ENCODE measurements at regions not wholly inside any gene's neighbourhood (a gene's known extent, or its start where the extent isn't known, plus 50 kb on each side); places are given as distances from the start of the nearest gene placed in this dataset.

DNA sequence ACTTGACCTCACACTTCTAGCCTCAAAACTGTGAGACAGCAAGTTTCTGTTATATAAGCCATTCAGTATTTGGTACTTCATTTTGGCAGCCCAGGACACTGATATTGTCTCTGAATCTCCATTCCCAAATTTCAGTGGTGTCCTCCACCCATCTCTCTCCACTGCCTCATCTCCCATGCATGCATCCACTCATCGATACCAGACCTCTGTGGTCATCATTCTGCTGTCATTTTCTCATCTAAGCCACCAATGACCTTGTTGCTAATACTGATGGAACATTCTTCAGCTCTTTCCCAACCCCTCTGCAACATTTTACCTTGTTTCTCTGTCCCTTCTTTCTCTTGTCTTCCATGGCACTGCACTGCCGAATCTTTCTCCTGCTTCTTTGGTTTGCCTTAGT, 221.8 kb downstream of the SNX18 start:
- DNase-seq: no peak

DNA sequence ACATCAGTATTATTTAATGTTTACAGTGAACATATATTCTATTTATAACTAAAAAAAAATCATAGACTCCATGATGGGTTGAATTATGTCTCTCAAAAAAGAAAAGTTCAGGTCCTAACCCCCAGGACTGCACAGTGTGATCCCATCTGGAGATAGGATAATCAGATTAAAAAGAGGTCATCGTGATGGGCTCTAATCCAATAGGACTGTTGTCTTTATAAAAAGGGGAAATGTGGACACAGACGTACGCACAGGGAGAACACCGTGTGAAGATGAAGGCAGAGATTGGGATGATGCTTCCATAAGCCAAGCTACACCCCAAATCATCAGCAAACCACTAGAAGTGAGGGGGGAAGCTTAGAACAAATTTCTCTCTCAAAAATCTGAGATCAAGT, 221.4 kb downstream of the SNX18 start:
- DNase-seq: no peak

DNA sequence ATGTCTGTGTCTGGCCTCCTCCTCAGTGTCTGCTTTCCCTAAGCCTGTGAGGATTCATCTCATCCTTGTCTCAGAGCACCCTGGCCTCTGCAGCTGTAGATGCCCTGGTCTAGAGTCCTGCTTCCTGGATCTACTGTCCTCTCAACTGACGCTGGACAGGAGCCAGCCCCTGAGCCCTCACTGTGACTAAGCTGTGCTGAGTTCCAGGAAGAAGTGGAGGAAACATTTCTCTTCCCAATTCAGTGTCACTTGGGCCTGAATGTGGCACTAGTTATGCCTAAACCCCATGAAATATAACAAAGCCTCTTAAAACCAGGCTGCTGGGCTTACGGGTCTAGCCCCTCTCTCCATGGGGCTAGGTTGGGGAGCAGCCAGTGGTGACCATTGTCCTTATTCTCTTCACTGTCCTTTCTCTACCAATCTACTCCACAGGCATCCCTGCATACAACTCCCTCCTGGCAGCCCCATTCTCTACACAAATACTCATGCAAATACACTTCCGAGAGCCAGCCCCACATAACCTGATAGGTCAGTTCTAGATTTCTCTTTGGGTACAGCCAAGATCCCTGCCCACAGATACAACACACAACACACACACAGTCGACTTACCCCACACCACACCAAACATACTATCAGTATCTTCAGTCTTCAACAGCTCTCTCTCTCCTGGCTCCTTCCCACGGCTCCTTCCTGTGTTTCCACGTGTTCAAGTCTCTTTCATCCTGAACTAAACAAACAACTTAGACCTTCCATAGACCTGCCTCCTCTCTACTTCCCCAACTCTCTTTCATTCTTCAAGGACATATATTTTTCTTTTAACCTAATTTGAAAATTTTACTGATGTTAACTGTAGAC, 220.8 kb downstream of the SNX18 start:
- no peak for DNase-seq

DNA sequence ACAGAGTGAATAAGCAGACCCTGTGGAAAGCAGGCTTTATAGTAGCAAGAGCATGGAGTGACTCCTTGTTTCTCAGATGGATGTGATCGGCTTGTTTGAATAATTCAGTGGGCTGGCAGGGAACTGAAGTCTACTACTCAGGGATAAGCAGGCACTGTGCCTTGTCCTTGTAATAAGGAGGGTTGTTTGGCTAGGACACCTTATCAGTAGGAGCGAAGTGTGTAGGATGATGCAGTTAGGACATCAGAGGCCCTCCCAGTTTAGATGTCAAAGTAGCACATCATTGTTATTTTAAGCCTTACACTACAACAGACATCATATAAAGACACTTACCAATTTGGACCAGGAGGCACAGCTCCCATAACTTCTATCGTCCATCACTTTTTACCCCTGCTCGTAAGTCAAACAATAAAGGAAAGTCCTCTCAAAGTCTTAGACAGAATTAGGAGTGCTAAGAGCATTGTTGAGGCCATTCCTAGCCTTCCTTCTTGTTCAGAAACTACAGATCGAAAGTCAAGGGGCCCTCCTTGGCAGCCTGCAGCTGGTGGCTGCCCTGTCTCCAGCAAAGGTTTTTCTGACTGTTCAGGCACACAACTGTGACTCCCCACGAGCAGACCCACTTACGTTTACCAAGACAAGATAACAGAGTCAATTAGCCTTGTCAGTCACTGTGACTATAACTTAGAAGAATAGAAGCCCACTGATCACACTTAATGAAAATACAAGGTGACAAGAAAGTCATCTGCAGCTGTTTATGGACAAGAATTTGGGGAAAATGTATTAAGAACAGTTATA, 218.6 kb downstream of the SNX18 start:
- no peak for DNase-seq

DNA sequence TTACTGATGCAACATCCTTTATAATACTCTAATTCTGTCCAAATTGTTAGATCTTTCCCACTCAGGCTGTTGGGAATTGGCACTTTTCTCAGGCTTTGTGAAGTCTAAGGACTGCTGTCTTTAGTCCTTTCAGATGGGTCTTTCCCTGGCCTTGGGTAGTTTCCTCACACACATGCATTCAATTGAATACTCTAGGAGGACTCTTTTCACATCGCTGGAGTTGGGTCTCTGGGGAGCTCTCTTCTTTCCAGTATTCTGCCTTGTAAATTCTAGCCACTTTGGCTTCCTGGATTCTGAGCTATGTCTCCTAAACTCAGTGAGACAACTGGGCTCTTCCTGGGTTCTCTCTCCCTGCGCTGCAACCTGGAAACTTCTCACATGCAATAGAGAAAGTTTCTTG, 215.5 kb downstream of the SNX18 start:
- no peak for DNase-seq

DNA sequence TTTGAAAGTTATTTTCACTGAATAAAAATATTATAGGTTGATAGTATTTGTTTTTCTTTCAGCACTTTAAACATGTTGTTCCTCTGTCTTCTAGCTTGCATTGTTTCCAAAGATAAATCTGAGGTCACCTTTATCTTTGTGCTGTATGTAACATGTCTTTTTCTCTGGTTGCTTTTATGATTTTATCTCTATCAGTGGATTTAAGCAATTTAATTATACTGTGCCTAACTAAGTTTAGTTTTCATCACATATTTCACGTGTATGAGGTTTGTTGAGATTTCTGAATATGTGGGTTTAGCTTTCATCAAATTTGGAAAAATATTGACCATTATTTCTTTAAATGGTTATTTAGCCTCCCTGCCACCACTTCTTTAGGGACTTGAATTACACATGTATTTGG, 214.5 kb downstream of the SNX18 start:
- no peak for DNase-seq

DNA sequence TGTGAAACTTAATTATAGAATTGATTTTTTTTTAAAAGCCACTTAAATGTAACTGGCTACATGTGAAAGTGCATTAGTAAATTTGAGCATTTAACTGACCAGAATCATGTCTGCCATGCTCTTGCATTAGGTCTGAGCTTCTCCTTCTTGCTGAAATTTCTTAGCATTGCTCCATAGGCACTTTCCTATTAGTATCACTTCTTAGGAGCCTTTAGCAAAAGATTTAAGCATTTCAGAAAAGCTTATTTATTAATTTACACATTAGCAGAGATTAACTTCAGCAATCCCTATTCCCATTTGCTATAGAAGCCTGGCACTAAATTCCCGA, 211.0 kb downstream of the SNX18 start:
- no peak for DNase-seq

DNA sequence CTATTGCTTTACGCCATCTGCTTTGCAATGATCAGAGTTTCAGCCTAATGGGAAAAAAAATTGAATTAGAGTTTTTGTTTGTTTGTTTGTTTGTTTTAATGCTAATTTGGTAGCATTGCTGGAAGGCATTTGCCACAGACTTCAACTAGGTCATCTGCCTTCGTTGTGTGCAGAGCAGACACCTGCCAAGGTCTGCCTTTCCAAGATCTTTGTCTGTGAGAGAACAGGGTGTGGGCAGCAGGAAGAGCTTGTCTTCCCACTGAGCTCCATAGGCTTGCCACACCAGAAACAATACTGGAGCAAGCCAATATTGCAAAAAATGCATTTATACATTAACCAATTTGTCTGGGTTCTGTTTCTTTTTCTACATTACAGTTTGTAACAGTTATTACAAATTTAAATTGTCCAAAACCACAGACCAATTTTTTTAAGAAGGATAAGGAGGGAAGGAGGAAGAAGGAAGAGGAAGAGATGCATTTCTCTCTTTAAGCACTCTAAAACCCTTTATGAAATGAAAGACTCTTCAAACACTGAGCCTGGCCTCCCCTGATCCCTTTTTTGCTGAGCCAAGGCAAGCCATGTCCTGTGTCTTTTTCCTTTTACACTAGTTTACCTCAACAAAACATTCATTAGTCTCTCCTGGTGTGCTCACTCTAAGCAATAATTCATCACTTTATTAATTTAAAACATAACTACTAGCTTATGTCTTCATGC, 210.5 kb downstream of the SNX18 start:
- DNase-seq: no peak

DNA sequence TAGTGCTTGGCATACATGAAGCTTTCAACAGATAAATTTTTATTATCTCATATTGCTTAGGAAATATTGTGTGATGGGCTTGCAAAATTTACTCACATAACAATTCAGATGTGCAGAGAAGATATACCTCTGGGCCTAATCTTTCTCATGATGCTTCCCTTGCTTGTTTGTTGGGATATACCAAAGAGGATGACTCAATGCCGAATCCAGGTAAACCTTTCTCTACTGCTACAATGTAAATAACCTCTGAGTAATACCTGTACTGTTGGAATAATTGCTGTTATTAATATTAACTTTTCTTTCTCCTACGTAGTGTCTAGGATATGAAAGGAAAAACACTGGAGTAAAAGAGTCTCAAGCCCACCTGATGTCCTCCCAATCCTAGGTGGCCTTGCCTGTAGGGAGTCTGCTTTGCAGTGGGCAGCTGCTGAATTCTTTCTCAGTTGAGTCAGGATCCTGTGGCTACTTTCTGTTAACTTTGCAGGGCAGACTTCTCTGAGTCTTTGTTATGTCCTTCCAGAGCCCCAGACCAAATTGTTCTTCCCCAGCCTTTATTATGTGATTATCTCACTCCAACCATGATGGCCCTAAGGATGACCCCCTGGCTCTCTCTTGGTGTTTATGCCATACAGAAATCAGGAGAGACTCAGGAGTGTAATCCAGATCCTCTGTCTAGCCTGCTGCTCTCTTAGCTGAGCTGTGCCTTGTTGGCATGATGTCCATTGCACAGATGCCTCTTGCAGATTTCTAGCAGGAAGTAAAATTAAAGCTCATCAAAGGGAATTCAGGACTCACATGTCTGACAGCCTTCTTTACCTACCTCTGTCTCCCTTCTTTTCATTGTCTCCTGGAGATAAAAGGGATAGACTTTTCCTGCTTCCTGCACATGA, 208.1 kb downstream of the SNX18 start:
- no peak for DNase-seq

DNA sequence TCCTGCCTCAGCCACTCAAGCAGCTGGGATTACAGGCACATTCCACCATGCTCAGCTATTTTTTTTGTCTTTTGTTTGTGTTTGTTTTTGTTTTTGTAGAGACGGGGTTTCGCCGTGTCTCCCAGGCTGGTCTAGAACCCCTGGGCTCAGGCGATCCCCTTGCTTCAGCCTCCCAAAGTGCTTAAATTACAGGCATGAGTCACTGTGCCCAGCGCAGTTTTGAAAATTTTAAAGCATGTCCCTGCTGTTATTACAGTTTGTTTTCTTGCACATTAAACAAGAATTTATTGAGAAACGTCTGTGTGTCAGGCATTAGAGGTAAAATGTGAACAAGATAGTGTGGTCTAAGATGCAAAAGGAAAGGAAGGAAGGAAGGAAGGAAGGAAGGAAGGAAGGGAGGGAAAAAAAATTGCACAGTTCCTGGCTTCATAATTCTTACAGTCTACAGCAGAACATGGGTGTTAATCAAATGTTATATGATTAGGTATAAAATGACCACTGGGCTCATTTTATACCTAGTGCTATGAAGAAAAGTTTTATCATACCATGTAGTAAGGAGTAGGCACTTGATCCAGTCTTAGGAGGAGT, 205.4 kb downstream of the SNX18 start:
- no peak for DNase-seq

DNA sequence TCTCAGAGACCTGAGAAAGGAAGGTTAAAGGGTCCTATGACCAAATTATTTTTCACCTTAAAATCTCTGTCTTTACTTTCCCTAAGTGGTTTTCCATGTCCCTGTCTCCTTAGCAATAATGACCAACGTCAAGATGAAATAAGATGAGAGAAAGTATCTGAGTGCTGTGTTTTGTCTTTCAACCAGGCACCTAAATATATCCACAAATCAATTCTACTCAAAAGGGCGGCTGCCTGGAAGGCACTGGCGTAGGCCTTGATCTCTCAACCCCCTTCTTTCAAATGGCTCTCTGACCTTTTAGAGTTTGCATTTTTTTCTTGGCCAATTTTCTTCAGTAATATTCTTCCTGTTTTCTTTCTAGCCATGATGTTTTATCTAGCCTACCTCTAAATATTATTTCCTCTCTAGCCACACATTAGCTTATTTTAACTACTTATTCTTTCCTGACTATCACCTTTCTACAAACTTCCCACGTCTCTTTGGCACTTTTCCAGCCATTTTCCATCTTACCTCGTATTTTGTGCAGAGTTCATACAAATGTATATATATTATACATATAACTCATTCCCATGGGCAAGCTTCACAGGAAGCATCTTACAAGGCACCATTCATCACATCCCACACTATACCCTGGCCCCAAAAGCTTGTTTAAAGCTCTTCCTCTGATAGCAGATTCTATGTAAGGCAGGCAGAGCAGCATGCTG, 204.5 kb downstream of the SNX18 start:
- no peak for DNase-seq

DNA sequence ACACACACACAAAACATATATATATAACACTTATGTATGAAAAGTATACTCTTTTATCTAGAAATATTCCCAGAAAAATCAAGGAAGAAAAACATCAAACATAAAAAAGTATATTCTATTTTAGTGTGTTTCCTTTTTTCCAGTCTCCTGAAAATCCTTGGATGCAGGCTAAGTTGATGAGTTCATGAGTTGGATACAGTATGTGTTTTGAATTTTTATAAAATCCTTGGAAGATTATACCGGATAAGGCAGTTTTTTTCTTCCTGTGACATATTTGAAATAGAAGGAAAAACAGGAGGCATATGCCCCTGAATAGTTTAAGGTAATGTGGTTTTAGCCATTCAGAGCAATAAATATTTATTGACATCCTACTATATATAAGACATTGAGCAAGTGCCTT, 203.6 kb downstream of the SNX18 start:
- DNase-seq: no peak

DNA sequence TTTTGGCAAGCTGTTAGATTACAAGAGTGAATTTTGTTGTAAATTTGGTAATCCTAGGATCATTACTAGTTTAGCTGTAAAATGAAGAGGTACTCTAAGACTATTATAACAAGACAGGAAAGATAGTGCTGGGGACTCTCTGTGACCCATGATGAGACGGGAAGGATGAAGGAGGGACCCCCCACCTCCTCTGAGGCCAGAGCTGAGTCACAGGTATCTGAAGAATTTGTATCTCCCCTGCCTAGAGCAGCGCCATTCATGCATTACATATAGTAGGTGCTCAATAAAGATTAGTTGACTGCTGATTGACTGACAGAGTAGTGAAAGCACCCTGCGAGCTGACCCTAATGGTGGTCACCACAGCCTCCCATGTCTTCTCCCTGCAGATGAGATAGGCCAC, 202.8 kb downstream of the SNX18 start:
- no peak for DNase-seq

DNA sequence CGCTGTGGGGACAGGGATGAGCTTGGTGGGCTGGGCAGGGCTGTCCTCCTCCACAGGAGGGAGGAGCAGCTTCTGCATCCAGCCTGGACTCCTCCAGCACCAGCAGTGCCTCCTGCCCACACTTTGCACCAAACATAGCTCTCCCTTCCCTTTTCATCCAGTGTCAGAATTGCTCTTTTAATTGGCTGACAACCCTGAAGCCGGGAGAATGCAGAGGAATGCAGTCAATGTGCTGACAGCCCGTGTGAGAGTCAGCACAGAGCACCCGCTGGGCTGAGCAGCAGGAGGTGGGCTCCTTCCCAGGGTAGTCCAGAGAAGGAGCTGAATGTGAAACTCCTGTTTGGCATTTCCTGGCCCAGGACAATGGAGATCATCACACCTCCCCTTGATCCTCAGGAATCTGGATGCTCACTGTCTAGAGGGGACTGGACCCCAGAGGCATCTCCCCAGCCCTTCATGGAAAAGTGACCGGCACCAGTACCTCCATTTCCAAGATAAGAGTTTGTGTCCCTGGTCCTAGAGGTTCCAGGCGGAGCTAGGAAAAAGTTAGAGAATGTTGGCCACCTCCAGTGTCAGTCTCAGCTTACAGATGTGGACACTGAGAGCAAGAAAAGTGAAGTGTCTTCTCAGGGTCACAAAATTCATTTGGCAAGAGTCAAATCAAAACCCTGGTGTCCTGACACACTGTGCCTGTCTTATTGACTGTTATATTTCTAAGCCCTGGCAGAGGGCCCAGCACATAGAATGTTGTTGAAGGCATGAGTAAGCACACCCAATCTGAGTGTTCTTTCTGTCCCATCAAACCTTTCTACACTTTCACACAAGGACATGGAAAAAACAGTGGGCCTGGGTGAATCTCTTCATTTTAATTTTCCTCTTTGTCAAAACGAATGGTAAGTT, 202.1 kb downstream of the SNX18 start:
- DNase-seq: no peak

DNA sequence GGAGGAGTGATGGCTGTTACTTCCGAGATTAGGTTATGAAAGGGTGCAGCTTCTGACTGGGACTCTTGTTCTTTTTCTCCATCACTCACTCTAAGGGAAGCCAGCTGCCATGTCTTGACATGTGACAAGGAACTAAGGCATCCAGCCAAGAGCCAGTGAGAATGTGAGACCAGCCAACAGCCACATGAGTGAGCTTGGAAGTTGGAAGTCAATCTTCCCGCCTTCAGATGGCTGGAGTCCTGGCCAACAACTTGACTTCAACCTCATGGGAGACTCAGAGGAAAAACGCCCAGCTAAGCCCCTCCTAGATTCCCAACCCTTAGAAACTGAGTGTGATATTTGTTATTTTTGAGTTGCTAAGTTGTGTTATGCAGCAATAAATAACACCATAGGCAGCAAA, 201.1 kb downstream of the SNX18 start:
- no peak for DNase-seq

DNA sequence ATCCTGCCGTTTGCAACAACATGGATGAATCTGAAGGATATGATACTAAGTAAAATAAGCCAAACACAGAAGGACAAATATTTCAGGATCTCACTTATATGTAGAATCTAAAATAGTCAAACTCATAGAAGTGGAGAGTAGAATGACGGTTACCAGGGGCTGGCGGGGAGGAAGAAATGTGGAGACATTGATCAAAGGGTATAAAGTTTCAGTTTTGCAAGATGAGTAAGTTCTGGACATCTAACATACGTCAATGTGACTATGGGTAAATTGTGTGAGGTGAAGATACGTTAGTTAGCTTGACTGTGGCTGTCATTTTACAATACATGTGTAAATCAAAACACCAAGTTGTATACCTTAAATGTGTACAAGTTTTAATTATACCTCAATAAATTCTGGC, 200.3 kb downstream of the SNX18 start:
- DNase-seq: no peak

DNA sequence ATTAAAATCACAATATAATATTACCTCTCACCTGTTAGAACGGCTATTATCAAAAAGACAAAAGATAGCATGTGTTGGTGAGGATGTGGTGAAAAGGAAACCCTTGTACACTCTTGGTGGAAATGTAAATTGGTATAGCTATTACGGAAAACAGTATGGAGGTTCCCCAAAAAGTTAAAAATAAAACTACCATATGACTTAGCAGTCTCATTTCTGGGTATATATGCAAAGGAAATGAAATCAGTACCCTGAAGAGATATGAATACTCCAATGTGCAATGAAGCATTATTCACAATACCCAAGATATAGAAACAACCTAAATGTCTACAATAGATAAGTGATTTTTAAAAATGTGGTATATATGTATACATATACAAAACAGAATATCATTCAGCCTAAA, 199.9 kb downstream of the SNX18 start:
- DNase-seq: no peak

DNA sequence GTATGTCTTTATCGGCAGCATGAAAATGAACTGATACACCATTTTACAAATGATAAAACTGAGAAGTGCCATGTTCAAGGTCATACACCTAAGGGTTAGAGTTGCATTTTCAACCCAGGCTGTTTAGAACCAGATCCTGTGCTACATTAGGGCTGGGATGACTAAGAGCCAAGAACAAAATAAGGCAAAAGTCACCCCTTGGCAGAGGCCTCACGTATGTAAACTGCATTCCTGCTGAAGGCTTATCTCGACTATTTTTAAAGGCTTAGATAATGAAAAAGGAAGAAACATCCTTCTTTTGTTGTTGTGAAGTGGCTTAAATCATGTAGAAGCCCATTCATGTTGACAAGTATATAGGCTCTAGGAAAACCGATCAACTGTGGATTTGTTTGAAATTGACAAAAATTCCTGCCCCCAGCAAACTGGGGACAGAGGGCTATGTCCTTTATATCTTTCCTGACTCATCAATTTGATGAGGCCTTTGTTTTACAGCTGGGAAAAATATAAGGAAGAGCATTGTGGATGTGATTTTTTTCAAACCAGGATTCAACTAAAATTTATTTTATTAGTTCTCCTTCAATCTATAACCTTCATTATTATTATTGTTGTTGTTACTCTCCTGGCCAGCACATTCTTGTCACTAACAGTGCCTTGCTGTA, 196.5 kb downstream of the SNX18 start:
- DNase-seq: no peak

DNA sequence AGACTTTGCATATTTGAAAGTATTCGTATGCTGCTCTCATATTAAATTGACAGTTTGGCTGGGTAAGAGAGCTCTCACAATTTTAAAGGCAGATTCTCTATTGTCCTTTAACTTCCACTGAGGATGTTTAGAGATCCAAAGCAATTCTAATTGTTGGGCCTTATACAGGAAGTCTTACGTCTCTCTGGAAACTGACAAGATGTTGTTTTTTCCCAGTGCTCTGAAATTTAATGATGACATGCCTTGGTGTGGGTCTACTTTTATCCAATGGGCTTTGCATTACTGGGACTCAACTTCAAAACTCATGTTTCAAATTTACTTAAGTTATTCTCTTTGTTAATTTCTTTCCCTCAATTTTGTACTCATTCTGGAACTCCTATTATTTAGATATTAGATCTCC, 191.5 kb downstream of the SNX18 start:
- no peak for DNase-seq

DNA sequence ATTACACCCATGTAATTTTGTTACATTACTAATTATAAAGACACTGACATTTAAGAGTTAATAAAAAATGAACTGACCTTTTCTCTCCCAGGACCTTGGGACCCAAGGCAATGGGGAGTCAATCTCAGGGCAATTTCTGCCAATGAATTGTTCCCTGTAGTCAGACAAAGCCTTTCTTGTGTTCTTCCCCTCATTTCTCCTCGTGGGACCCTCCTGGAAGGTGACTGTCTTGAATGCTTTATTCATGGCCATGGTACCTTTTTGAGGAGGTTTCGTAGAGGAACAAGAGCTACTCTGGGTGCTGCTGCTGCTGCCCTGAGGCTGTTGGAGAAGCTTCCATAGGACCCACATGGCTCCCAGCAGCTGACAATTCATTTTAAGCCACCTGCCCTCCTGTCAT, 190.3 kb downstream of the SNX18 start:
- no peak for DNase-seq
